T-helper 9 cell (primary cell): ENCODE measurements at regions not wholly inside any gene's neighbourhood (a gene's known extent, or its start where the extent isn't known, plus 50 kb on each side); places are given as distances from the start of the nearest gene placed in this dataset.
"Not testable (repeated sequence)": the region's sequence is repeated elsewhere in the genome, so short reads cannot be mapped to it uniquely, and the experiment has no call there.

Experiments used
- DNase-seq: peaks from one replicate; pipeline ENCODE4 v3.0.0-alpha.2; 2020

DNA sequence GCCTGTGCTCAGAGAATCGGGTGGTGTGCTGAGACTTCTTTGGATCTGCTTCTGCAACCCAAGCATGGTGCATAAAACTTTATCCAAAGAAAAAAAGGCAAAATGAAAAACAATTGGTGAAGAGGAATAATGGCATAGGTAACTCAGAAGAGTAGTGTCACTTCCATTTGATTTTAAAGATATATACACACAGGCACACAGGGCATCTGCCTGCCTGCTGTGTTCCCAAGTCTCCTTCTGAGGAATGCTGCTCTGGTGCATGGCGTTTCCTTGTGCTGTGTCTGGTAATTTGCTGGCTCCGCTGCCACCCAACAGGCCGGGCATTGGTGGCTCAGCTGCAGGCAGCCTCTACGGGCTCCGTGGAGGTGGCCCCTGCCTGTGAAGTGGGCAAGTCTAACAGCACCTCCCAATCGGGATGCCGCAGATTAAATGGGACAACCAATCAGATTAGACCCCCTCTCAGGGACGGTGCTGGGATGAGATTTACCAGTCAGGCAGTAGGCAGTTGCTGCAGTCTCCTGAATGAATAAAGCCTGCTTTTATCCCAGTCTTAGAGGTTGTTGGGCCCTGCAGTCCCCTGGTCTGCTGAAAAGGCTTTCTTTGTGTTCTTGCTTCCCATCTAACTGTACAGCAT lies 253.7 kb upstream of the RASGRP1 start:
- DNase-seq: no peak

DNA sequence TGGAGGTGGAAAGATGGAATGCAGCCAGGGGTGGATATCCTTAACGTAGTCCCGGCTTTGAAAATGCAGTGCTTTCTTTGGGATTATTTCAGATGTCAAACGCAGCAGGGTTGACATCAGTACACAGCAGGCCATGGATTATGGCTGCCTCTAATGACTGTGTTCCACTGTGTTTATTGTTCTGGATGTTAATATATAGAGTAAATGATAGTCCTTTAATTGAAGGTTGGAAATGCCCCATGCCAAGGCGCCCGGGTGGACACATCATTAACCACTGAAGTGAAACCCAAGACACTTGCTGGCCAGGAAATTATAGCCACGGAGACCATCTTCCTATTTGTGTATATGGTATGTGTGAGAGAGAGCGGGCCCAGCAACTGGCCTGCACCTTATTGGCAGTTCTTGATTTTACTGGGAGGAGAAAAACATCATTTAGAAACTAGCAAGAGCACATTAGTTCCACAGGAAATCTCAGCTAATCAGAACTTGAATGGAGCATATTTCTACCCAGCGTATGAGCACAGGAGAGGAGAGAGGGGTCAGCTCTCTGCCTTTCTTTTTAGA lies 254.9 kb upstream of the RASGRP1 start:
- DNase-seq: no peak

DNA sequence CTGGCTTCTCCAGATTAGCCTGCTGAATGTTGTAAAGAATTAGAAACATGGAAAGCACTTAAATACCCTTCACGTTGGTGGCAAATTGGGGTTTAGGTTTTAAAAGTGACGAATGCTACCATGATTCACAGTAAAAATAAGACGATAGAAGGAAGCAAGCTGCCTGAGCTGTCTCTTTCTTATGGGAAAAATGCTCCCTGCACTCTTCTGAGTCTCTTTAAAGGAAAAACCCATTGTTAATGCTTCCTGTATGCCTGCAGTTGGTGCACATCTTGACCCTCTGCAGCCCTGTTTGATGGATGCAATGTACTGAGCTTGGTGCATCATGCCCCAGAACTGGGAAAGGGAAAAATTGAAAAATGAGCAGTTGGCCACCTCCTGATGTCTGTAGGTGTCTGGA lies 258.6 kb upstream of the RASGRP1 start:
- no peak for DNase-seq

DNA sequence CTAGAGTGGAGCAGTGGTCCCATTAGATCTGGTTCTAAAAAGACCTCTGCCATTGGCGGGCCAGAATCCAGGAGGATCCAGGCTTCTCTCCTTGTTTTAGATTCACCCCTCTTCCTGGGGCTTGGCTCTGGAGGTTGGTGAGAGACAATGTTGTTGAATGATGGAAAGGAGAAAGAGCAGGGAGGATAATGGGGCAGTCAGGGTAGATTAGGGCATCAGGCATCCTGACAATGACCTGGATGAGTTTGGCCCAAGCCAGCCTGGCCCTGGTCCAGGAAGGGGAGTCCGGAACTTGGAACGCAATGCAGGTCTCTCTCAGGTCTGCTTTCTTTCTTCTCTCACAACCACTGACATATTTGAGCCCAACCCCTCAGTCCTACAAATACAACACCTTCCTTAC lies 260.1 kb upstream of the RASGRP1 start:
- no peak for DNase-seq

DNA sequence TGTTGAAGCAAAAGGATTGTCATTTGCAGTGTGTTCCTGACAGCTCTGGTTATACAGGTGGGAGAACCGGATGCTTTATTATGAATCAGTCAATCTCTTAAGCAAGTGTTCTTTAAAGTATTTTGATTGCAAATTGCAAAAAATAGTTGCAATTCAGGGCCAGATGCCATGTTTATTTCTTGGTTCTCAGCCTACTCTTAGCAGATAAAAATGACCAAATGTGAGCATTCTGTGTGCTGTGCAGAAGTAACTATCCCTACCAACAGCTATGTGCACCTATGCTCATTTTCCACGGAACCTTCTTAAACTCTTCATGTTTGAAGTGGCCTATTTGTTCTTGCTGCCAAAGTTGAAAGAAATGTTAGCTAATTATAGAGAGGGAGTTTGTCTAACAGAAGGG lies 262.3 kb upstream of the RASGRP1 start:
- DNase-seq: no peak

DNA sequence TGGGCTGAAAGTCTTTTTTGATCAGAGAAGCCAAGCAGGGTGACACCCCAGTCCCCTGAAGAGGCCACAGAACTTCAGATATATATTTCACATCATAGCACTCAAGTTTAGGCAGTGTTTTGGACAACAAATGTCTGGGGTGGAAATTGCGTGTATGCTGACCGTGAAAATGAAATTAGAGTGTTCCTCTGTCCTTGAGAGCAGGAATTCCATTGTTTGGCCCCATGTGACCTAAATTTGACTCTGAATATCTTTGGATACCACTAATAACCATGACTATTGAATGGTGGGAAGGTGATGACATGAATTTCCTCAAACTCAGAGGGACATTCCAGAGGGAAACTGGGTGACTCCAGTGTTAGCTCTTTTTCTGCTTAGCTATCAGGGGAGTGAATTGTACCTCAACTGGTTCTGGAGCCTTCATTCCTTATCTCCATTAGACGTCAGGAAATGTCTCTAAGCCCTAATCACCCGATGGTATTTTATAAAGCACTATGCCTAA lies 263.5 kb upstream of the RASGRP1 start:
- no peak for DNase-seq

DNA sequence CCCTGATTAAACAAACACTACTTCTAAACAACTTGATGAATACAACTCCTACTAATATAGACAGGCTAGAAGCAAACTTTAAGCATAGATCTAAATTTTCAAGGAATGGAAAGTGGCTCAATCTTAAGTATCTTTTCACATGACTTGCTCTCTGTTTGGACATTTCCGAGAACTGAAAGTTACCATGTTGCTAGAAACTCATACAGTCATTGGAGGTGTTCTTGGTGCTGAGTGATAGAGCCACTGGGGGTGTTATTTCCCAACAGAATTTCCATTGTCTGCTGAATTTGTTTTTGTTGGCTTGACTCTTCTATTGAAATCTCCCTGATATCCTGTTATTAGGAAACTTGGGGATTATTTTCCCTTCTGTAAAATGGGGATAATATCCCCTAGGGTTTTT lies 264.5 kb upstream of the RASGRP1 start:
- no peak for DNase-seq

DNA sequence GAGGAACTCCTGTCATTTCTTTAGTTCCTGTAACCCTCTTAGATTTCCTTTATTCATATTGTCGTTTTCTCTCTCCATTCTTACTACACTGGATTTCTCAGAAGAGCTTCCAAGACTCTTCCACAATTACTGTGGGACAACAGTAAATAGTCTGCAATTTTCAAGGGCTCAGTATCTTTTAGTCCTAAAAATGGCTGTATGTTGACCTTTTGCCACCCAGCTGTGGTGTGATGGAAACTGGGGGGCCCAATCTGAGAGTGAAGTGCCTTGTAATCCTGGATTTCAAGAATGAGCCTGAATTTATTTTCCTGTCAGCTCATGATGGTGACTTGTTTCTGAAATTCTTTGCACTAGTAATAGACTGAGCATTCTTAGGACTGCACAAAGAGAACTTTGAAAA lies 277.6 kb upstream of the RASGRP1 start:
- no peak for DNase-seq

DNA sequence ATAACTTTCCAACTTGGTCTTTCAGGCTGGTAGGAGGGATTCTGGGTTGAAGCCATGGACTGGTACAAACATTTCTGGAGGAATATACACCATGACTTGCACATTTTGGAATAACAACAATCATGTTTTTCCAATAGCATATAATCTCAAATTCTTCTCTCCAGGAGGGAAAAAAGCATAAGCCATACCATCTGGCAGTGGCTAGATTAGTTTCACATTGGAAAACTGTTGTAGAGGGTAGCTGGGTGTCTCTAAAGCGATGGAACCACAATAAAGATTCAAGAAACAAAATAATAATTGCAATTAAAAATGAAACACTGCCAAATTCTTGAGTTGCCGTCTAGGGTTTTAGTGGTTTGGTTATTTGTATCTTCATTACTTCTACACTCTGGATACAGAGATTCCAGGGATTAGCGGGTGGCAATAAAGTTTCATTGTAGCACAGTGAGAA lies 278.5 kb upstream of the RASGRP1 start:
- DNase-seq: no peak

DNA sequence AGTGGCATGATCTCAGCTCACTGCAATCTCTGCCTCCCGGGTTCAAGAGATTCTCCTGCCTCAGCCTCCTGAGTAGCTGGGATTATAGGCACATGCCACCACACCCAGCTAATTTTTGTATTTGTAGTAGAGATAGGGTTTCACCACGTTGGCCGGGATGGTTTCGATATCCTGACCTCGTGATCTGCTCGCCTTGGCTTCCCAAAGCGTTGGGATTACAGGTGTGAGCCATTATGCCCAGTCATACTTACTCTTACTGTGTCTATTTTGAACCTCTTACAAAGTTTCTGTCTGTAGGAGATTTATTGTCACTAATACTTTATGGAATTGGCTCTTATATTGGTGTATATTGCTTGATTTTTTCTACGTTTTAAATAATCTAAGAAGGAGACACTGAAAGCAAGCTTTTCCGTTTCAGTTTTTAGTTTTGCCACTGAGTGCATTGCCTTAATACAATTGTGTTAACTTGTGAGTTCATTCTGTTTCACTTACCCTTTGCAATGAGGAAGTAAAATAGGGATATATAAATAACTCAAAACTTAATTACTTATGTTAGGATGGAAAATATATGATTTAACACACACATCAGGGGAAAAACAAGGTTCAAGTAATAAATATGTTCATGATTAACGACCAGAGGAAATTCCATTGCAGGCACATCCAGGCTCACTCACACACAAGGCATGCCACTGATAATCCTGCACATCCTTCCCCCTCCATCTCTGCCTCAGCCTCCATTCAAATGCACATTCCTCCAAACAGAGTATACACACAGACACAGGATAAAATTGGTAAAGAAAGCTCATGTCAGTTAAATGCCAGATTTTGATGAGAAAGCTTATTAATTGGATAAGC lies 279.3 kb upstream of the RASGRP1 start:
- no peak for DNase-seq

DNA sequence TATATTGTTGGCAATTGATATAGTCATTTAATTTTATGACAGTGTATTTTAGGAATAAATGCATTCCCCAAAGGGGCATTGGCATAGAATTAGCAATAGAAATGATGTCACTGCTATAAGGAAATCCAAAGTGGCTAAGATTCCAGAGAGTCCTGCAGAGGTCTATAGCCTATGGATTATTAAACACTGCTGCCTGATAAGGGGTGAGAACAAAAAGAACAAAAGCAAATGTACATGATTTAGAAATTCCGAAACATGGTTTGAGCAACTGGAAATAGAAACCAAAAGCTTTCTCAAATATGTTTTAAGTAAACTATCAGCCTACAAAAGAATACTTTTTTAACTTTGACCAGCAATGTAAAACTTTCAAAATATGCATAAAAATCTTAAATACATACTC lies 280.1 kb upstream of the RASGRP1 start:
- no peak for DNase-seq

DNA sequence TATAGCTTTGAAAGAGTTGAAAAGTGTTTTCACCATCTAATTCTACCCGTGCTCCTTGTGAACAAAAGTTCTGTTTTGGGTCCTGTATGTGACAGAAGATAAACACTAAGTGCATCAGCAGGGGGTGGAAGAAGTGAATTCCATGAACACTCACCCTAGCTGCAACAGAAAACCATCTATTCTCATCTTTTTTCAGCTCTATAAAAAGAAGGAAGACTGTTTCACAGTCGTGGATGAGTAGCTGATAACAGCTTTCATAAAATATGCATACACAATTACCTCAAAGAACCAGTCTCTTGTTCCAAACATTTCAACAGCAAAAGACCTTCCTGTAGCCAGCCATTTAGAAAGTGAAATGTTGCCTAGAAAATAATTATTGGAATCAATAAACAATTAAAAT lies 281.7 kb upstream of the RASGRP1 start:
- no peak for DNase-seq

DNA sequence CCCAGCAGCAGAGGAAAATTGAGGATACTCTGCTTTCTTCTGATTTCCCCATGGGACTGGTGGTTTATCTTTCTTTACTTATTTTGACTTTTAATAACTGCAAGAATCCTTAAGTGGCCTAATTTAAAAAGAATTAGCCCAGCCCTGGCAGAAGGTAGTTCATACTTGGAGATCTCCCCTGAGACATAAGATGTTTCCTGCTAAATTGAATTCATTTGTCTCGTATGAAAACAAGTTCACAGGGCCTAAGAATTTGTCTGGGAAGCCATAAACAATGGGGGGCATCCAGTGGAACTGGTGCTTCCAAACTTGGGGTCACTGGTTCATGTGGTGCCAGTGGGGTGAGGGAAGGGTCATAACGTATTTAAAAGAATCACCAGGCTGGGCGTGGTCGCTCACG lies 283.1 kb upstream of the RASGRP1 start:
- DNase-seq: no peak

DNA sequence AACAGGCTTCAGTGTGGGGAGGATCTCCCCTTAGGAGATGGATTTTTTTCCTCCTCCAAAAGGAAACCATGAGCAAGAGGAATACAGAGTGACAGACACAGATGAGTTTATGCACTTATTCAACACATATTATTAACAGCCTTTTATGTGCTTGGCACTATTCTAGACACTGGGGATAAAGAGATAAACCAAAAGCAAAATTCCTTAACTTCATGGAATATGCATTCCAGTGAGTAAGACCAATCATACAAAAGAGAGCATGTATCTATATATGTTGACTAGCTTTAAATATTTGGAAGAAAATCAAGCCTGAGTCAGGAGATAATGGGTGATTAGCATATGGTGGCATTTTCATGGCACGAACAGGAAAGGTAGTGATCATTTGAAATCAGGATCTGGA lies 284.4 kb upstream of the RASGRP1 start:
- DNase-seq: no peak

DNA sequence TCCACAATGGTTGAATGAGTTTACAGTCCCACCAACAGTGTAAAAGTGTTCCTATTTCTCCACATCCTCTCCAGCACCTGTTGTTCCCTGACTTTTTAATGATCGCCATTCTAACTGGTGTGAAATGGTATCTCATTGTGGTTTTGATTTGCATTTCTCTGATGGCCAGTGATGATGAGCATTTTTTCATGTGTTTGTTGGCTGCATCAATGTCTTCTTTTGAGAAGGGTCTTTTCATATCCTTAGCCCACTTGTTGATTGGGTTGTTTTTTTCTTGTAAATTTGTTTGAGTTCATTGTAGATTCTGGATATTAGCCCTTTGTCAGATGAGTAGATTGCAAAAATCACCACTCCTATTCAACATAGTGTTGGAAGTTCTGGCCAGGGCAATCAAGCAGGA lies 287.6 kb upstream of the RASGRP1 start:
- DNase-seq: not testable (repeated sequence)

DNA sequence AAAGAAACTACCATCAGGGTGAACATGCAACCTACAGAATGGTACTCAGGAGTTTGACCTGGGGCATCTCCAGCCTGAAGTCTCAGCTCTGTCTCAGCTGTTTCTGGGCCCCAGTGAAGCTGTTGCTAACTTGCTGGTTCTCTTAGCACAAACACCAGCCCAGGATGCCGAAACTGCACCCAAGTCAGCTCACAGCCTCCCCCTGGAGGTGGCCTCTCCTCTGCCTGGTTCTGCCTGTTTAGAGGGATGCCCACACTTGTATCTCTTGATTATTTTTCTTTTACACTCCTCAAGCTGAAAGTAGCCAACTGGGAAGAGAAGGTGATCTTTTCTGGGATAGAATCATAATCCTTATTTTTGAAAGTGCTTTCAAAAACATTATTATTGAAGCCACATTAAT lies 289.0 kb upstream of the RASGRP1 start:
- peak; percentile 8 for DNase-seq

DNA sequence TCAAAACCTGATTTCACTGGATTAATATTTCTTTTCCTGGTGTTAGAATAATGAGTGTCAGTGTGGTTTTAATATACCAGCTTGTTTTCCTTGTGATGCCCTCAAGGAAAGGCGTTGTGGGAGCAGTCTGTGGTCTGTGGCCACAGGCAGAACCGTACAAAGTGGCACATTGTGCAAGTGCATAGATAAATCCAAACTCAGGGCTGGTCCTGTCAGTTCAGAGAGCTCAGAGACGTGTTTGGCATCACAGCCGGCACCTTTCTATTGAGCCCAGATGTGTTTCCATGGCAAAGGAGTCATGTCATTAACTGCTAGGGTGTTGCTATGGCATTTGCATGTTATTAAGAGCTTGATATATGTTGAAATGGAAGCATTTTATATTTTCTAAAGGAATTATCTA lies 289.9 kb upstream of the RASGRP1 start:
- no peak for DNase-seq

DNA sequence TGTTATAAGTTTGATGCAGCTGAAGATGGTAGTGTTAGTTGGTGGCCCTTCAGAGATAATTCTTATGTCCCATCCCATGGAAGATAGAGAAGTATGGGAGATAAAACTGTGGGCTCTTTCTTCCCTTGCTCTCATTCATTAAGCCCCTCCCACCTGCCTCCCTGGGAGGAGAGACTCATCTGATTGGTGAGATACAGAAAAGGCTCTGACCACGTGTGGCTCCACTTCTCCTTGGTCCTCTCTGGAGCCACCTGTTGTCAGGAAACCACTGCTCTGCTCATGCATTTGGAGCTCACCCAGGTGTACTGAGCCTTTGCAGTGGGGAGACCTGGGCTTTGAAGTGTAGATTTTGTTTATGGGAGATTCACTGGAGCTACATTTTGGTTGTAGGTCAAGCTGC lies 293.2 kb upstream of the RASGRP1 start:
- DNase-seq: no peak

DNA sequence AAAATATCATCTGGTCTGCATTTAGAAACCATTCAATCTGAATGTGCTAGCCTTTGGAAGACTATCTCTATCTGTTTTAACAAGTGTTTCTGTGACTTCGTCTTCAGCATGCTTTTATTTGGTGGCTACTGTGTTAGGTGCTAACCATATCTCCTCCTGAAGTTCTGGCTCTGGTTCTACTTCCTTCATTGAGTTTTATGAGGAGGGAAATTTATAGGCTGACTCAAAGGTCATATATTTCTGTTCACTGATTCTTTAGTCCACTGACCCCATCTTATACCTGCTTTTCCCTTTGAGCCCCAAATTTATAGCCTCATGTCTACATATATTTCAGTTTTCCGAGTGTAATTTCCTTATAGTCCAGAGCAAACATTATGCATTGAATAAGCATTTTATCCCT lies 295.0 kb upstream of the RASGRP1 start:
- no peak for DNase-seq

DNA sequence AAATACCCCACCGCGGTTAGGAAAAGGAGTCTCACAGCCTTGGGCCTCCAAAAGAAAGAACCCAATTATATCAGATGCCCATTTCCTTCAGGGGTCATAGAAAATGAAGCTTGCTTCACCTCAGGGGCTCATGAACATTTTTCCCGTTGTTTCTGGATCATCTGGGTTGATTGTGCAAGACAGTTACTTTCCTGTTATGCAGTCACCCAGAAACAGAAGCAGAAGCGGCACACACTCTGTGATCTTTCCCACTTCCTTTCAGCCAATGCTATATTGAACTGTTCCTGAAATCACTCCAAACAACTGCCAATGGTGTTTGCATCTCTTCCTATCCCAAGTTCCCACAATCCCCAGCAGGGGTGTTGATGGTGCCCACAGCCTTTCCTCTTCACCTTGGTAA lies 295.6 kb upstream of the RASGRP1 start:
- DNase-seq: no peak

DNA sequence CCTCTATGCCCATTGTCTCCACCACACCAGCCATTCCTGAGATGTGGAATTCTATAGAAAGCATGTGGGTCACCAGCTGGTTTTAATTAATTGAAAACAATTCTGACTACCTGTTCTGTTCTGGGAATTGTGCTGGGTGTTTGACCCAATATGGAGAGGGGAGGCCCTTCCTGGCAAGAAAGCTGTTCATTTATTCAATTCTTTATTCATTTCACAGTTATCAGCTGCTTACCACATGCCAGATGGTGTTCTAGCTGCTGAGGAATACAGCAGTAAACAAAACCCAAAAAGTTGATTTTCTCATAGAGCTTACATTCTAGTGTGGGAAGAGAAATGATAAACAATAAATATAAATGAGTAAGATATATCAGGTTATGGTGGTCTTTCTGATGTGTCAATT lies 296.1 kb upstream of the RASGRP1 start:
- DNase-seq: no peak

DNA sequence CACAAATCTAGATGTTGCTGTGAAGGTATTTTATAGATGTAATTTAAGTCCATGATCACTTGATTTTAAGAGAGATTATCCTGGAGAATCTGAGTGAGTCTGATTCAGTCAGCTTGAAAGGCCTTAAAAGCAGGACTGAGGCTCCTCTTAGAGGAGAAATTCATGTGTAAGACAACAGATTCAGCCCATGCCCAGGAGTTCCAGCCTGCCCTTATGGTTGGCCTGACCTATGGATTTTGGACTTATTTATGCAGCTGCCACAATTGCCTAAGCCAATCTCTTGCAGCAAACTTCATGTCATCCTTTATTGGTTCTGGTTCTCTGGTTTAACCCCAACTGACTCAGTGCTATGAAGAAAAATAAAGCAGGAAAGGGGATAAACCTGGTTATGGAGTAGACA lies 296.5 kb upstream of the RASGRP1 start:
- DNase-seq: no peak

DNA sequence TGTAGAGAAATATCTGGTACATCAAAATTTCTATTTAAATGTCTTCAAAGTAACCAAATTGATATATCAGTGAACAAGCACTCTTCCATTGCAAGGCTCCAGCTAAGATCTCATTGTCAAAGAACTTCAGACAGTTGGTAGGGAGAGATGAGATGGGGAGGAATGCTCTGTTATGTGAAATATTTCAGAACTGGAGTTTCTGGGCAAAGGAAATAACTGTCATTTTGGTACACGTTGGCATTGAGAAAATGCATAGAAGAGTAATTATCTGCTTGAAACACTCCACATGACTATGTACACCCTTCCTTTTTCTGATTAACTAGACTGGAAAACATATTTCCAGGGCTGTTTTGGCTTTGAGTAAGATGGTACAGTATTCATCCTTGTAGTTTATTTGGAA lies 297.5 kb upstream of the RASGRP1 start:
- DNase-seq: no peak

DNA sequence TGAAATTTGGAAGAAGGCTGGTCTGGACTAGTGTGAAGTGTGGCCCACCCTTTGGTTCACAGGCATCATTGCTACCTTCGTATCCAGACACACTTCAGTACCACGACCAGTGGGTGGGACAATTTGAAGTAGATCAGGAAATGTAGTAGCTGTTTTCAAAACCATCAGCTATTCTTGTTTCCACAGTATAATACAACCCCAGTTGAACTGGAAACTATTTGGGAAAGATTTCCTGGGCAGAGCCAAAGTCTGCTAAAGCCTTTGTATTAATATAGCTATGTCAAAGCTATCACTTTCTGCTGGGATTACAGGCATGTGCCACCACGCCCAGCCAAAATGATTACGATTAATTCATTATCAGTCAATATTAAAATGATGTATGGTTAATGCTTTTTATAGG lies 298.8 kb upstream of the RASGRP1 start:
- DNase-seq: no peak
